Heart left ventricle (tissue), 13 donors: ENCODE measurements at regions not wholly inside any gene's neighbourhood (a gene's known extent, or its start where the extent isn't known, plus 50 kb on each side); places are given as distances from the start of the nearest gene placed in this dataset.

Source experiments
- POLR2A ChIP-seq, 2 donors: fragments of 450-650 bp; IDR thresholded peaks; one replicate each; pipeline ENCODE4 v1.6.1; 2017; ENCODE audit warnings: antibody characterized with exemption in 2 of 2, mild to moderate bottlenecking in 2 of 2, moderate library complexity in 2 of 2
- TF ChIP-seq, protein P1 (sequence below), 12 donors: fragments of 200-600 bp; sonication (generic) in 4 of 12; IDR thresholded peaks; one replicate each; pipeline versions ENCODE4 v1.5.0 to v1.8.0; 2018 to 2022; ENCODE audit warnings: antibody characterized with exemption in 12 of 12, mild to moderate bottlenecking in 5 of 12
- donor health status: ischemic (EF 13 %, LVEDD 7.1; RV severe dilation, severe dysfunction).
- donor health status: DM: no; HTN: yes; CAD: no.
- donor health status: DM: no; HTN: no; CAD: no.
- donor health status: ischemic (EF 25% LVEDD 6.9; RV normal size, moderate dysfunction).
- donor health status: ischemic (EF 25% LVEDD 5.7; RV mildly dilated, moderate dysfunction).
- donor health status: ischemic (EF 35%, LVEDD 5.7; RV mildly dilated, moderate dysfunction).
- donor health status: nonischemic (EF 11% LVEDD 7.7; RV severe dilation, severe dysfunction).
- donor health status: DM: yes; HTN: yes; CAD: no.
- donor health status: PGD.
- donor health status: ischemic (EF 29% LVEDD 5.4; RV normal size, mild dysfunction).
- donor health status: nonischemic (EF 23%, LVEDD 6.1; RV moderate dilation, normal function).

DNA sequence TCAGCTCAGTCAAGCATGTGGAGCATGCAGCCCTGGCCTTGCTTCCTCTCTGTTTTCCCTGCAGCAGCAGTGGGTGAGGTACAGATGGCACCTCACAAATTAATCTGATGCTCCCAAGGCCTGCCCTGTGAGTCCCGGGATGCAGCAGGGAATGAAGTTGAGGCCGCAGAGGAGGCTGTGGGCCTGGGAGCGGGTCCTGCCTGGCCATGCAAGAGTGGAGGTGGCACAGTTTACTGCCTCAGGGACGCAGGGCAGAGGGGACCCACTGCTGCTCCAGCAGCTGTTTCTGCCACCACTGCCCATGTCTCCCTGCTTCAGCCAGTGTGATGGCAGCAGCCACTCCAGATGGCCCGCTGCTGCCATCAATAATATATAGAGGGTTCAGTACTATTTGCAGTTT lies 474.6 kb downstream of the EPHA5 start:
- TF ChIP-seq, protein P1, sequence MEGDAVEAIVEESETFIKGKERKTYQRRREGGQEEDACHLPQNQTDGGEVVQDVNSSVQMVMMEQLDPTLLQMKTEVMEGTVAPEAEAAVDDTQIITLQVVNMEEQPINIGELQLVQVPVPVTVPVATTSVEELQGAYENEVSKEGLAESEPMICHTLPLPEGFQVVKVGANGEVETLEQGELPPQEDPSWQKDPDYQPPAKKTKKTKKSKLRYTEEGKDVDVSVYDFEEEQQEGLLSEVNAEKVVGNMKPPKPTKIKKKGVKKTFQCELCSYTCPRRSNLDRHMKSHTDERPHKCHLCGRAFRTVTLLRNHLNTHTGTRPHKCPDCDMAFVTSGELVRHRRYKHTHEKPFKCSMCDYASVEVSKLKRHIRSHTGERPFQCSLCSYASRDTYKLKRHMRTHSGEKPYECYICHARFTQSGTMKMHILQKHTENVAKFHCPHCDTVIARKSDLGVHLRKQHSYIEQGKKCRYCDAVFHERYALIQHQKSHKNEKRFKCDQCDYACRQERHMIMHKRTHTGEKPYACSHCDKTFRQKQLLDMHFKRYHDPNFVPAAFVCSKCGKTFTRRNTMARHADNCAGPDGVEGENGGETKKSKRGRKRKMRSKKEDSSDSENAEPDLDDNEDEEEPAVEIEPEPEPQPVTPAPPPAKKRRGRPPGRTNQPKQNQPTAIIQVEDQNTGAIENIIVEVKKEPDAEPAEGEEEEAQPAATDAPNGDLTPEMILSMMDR (IDR thresholded peaks at IDR 0.05), result no peak
- no peak for TF ChIP-seq POLR2A (IDR thresholded peaks at IDR 0.05)
